BE2C (cell line): ENCODE measurements at regions not wholly inside any gene's neighbourhood (a gene's known extent, or its start where the extent isn't known, plus 50 kb on each side); places are given as distances from the start of the nearest gene placed in this dataset.

Experiments
- DNase-seq: peaks from one replicate; pipeline ENCODE4 v3.0.0-alpha.2; 2020
- H3K27me3 ChIP-seq: fragments of 250-450 bp; sonication (Bioruptor Pico); 2 replicates; pipeline ENCODE4 v1.5.1; 2020; ENCODE audit warnings: mild to moderate bottlenecking
- H3K36me3 ChIP-seq: fragments of 250-450 bp; sonication (Bioruptor Pico); 2 replicates; pipeline ENCODE4 v1.5.1; 2020; ENCODE audit warnings: mild to moderate bottlenecking
- H3K4me1 ChIP-seq: fragments of 250-450 bp; sonication (Bioruptor Pico); 2 replicates; pipeline ENCODE4 v1.5.1; 2020
- H3K4me3 ChIP-seq: 2 replicates; pipeline ENCODE4 v1.5.1; 2011; ENCODE audit warnings: low read depth, low read length
- H3K9me3 ChIP-seq: fragments of 250-450 bp; sonication (Bioruptor Pico); 2 replicates; pipeline ENCODE4 v1.5.1; 2020
- TF ChIP-seq, protein P1 (sequence below): IDR thresholded peaks from 2 replicates; pipeline ENCODE4 v1.5.1; 2012; ENCODE audit warnings: mild to moderate bottlenecking, low read depth, low read length

DNA sequence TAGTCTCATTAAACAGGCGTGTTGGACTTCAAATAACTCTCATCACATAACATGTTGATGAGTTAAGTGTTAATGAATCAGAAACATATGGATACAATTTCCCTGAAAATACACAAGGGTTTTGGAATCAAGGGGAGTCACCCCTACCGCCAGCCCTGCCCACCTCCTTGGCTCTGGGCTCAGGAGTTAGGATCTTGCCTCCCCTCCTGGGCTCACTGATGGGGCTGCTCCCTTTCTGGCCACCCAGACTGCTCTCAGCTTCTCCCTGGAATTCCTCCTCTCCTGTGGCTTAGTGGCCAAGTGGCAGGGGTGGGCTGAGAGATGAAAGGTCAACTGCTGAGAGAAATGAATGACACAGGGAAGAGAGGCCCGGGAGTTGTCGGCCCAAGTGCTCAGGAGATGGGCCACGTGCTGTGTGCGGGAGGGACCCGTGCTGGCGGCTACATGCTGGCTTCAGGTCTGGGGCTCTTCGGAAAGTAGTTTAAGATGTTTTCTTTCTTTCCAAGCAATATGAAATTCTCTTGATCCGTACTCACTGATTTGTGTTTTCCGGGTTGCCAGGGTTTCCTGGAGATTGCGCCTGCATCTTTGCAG is 55.8 kb upstream of the TNP1 start:
- H3K4me3 ChIP-seq, result no peak overlapping the region
- TF ChIP-seq, protein P1, sequence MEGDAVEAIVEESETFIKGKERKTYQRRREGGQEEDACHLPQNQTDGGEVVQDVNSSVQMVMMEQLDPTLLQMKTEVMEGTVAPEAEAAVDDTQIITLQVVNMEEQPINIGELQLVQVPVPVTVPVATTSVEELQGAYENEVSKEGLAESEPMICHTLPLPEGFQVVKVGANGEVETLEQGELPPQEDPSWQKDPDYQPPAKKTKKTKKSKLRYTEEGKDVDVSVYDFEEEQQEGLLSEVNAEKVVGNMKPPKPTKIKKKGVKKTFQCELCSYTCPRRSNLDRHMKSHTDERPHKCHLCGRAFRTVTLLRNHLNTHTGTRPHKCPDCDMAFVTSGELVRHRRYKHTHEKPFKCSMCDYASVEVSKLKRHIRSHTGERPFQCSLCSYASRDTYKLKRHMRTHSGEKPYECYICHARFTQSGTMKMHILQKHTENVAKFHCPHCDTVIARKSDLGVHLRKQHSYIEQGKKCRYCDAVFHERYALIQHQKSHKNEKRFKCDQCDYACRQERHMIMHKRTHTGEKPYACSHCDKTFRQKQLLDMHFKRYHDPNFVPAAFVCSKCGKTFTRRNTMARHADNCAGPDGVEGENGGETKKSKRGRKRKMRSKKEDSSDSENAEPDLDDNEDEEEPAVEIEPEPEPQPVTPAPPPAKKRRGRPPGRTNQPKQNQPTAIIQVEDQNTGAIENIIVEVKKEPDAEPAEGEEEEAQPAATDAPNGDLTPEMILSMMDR, result no peak
- DNase-seq, result no peak
- H3K36me3 ChIP-seq, result no peaks in the 10 kb centered on the region
- H3K27me3 ChIP-seq, result no peaks in the 10 kb centered on the region
- no peaks in the 10 kb centered on the region for H3K9me3 ChIP-seq
- H3K4me1 ChIP-seq, result no peaks in the 10 kb centered on the region; the same call in 1 of the 2 replicates

DNA sequence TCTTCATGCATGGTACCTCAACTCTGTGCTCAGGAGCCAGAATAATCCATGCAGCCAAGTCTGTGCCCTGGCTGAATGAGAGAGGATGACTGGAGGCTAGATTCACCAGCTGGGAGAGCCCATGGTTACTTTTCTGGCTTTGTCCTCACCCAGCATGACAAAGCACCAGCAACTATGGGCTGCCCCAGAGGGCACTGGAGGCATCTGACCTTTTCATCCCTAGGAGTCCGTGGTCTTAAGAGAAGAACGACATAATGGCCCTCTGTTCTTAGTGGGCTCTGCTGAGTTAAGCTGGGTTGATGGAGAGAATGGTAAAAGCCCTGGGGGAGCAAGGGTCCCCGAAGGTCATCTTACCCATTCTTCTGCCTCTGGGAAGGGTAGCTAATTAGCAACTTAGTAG is 54.6 kb upstream of the TNP1 start:
- H3K36me3 ChIP-seq, result no peaks in the 10 kb centered on the region
- no peak for DNase-seq
- no peaks in the 10 kb centered on the region; the same call in 1 of the 2 replicates for H3K4me1 ChIP-seq
- H3K4me3 ChIP-seq, result no peak overlapping the region
- H3K27me3 ChIP-seq, result no peaks in the 10 kb centered on the region
- TF ChIP-seq, protein P1, result no peak
- no peaks in the 10 kb centered on the region for H3K9me3 ChIP-seq

DNA sequence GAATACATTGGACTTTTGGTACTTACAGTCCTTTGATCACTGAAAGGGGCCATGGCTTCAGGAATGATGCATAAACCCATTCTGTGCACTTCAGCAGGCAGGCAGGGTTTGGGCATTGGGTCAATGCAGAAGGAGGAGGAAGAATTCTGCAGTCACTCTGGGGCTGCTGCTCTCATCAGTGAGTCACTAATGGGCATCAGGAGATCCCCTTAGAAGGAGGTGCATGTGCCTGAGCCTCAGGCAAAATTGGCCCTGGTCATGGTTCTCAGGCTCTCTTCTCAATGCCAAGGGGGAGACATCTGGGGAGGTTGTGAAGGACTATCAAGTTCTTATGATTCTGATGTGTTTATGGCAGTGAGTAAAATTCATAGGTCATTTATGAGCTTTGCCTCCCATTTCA is 52.0 kb upstream of the TNP1 start:
- Histone ChIP-seq H3K4me3 (no peak overlapping the region), H3K4me1 (no peaks in the 10 kb centered on the region; the same call in 1 of the 2 replicates), H3K27me3 (no peaks in the 10 kb centered on the region), H3K36me3 (no peaks in the 10 kb centered on the region), H3K9me3 (no peaks in the 10 kb centered on the region)
- DNase-seq, result no peak
- TF ChIP-seq, protein P1, result no peak

DNA sequence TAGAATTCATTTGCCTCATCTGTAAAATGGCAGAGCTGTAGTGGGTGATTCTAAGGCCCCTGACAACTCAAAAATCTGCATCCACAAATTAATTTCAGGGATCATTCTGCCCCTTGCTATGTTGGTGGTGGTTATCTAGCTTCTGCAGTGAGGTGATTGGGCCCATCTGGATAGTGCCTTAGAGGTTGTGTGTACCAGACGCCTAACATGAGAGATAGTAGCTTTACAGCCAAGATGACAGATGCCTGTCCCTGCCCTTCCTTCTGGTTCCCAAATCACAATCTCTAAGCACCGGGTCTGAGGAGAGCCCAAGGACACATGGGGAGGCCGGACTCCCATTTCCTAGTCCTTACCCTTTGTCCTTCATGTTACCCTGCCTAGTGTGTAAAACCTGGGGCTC is 51.1 kb upstream of the TNP1 start:
- H3K27me3 ChIP-seq, result no peaks in the 10 kb centered on the region
- H3K36me3 ChIP-seq, result no peaks in the 10 kb centered on the region
- H3K4me3 ChIP-seq, result no peak overlapping the region
- DNase-seq, result no peak
- TF ChIP-seq, protein P1, result no peak
- no peaks in the 10 kb centered on the region for H3K9me3 ChIP-seq
- no peaks in the 10 kb centered on the region; the same call in 1 of the 2 replicates for H3K4me1 ChIP-seq

DNA sequence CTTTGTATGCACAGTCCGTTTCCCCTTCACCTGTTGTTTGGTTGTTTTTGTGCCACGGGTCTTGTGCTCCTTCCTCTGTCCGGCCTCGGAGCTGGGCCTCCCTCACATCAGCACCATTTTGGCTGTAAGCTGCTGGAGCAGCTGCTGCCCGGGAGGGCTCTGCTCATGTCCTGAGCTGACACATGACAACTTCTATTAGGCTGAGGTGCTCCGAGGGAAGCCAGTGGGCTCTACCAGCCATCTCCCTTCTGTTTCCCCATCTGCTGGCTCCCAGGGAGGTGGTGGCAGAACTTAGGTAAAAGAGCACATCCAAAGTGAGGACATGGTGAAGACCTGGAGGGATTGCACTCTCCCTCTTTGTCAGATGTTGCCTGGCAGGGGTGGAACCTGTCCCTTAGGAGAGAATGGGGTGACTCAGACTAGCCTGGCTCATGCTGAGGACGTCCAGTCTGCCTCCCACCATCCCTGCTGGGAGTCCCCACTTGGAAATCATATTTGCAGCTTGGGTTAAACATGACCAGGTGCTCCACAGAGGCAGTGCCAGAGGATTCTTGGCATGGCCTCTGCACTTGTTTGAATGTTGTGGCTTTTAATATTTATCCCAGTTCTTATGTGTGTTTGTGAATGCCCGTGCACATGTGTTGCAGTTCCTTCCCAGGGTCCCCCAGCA is 49.8 kb upstream of the TNP1 start:
- TF ChIP-seq, protein P1, result no peak
- Histone ChIP-seq H3K36me3 (no peaks in the 10 kb centered on the region), H3K4me1 (no peaks in the 10 kb centered on the region; the same call in 1 of the 2 replicates), H3K9me3 (no peaks in the 10 kb centered on the region), H3K27me3 (no peaks in the 10 kb centered on the region), H3K4me3 (no peak overlapping the region)
- no peak for DNase-seq
